NCI-H446 treated with DMSO at 0.1 percent for 48 hours (cell line): ENCODE measurements at regions not wholly inside any gene's neighbourhood (a gene's known extent, or its start where the extent isn't known, plus 50 kb on each side); places are given as distances from the start of the nearest gene placed in this dataset.
"Not testable (repeated sequence)": the region's sequence is repeated elsewhere in the genome, so short reads cannot be mapped to it uniquely, and the experiment has no call there.

Source experiments
- DNase-seq: peaks from one replicate; lab custom pipeline; 2025; lab: John Stamatoyannopoulos, UW

DNA sequence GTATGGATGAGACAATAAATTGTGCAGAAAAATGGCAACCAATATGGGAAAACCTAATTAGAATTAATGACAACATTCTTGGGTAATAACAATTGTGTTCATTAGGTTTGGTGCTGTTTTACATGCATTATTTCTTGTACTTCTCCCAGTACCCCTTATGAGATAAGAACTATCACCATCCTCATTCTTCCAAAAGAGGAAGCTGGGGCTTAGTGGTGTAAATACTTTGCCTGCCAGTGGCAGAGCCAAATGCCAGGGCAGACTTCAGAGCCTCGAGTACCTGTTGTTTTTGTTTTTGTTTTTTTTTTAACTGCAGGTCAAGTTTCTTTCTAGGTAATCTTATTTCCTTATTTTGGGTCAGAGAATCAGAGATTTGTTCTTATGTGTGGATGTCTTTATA lies 206.4 kb downstream of the RHOU start:
- DNase-seq, result no peak

DNA sequence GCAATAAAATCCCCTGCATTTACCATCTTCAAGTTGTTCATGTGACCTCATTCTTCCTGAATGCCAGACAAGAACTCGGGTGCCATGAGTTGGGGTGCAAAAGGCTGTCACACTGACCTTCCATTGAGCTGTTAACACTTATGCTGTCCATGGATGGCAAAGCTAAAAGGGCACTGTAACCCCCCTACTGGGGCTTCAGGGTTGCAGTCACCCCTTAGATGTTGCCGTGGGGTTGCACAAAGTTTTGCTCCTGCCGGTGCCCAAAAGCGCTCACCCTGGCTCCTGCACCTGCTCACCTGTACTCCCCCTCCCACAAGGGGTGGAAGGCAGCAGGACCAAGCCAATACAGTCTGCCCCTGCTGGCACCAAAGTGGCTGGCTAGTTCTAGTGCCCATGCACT lies 208.2 kb downstream of the RHOU start:
- DNase-seq, result no peak

DNA sequence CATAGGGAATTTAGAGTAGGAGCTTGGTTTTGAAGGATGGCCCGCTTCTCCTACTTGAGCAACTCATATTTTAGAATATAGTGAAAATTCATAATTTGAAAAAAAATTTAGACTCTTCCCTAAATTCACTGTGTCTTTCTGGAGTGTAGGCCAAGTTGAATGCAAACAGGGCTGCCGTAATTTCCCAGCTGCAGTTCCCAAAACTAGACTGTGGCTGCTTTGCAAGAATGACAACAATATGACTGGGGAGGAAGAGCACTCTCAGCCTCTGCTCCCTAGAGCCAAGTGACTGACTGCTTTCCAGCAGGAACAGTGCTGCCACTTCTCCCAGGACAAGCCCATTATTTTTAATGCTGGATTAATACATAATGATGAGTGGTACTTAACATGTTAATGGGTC lies 209.0 kb downstream of the RHOU start:
- DNase-seq, result no peak

DNA sequence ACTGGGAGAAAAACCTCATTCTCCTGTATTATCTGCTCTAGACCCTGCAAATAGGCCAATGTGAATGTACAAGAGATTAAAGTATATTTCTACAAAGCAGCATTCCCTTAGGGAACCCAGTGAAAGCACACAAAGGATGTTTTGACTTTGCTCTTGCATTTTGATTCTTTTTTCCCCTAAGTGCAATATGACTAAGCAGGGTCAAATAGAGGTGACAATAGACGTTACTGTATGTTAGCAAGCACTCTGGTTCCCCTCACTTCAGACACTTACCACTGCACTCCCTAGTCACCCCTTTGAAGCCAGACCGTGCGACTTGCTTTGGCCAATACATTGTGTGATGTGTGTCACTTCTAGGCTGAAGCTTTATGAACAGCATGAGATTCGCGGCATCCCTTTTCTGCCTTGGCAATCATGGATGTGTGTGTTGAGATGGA lies 209.7 kb downstream of the RHOU start:
- DNase-seq, result no peak

DNA sequence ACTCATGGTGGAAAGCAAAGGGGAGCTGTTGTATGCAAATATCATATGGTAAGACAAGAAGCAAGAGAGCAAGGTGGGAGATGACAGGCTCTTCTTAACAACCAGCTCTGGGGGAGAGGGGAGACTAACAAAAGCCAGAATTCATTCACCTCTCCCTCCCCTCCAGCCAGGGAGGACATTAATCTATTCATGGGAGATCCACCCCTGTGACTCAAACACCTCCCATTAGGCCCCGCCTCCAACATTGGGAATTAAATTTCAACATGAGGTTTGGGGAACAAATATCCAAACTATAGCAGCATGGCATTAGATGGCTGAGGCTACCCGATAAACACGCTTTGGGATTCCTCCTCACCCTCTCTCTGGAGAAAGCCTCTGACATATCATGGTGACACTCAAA lies 210.6 kb downstream of the RHOU start:
- no peak for DNase-seq

DNA sequence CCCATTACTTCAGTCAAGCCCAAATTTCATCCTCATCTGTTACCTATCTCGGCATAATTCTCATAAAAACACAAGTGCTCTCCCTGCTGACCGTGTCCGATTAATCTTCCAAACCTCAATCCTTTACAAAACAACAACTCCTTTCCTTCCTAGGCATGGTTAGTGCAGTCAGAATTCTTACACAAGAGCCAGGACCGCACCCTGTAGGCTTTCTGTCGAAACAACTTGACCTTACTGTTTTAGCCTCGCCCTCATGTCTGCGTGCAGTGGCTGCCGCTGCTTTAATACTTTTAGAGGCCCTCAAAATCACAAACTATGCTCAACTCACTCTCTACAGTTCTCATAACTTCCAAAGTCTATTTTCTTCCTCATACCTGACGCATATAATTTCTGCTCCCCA lies 214.3 kb downstream of the RHOU start:
- DNase-seq, result not testable (repeated sequence)

DNA sequence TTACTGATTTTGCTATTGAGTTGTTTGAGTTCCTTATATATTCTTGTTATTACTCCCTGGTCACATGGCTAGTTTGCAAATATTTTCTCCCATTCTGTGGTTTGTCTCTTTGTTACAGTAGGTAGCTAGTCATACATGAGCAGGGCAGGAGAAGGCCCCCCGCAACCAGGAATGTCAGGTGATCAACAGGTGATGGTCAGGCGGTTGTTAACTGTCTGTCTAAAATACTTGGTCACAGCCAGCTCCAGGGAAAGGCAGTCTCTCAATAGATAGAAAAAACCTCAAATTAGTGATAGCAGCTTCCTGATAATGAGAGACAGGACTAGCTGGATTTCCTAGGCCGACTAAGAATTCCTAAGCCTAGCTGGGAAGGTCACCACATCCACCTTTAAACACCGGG lies 217.9 kb downstream of the RHOU start:
- no peak for DNase-seq

DNA sequence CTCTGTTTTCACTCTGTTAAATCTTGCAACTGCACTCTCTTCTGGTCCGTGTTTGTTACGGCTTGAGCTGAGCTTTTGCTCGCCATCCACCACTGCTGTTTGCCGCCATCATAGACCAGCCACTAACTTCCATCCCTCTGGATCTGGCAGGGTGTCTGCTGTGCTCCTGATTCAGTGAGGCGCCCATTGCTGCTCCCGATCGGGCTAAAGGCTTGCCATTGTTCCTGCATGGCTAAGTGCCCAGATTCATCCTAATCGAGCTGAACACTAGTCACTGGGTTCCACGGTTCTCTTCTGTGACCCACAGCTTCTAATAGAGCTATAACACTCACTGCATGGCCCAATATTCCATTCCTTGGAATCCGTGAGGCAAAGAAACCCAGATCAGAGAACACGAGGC lies 218.5 kb downstream of the RHOU start:
- not testable (repeated sequence) for DNase-seq

DNA sequence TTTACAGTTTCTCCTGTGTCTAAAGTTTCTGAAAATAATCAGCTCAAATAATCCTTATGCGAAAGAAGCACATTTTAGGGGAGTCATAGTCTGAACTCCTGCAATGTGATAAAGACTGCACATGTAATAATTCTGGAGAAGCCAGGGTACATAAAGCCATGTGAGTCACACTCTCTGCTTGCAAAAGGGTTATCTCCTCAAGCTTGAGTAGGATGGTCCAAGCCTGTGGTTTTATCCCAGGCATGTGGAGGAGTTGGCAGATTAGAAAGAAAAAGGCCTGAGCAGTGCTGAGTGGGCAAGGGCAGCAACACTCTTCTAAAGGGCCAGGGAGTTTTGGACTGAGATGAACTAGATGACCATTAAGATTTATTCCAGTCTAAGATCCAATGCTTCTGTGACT lies 220.4 kb downstream of the RHOU start:
- DNase-seq, result no peak

DNA sequence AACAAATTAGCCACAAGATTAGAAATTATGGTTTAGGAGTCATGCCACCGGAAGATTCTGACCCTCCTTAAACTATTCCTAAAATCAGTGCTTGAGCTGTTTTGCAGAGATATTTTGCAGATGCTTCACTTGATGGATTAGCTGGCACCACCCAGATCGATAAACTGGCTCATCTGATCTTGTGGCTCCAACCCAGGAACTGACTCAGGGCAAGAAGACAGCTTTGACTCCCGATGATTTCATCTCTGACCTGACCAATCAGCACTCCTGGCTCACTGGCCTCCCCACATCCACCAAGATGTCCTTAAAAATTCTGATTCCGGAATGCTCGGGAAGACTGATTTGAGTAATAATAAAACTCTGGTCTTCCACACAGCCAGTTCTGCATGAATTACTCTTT lies 221.6 kb downstream of the RHOU start:
- DNase-seq, result no peak

DNA sequence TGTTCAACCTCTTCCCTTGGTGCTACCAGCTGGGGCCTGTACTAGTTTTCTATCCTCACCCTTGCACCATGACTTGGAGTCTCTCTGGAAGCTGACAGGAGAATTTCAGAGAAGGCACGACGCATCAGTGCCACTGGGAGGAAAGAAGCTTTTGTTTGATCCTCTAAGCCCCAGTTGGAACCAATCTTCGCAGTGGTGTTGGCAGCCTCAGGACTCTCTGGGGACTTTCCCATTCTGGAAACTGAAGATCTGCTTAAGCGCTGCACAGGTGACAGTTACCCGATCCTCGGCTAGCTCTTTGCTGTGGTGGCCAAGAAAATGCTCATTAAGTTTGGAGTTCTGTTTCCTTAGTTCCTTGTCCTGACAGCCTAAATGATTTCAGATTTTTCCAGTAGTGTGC lies 222.3 kb downstream of the RHOU start:
- no peak for DNase-seq

DNA sequence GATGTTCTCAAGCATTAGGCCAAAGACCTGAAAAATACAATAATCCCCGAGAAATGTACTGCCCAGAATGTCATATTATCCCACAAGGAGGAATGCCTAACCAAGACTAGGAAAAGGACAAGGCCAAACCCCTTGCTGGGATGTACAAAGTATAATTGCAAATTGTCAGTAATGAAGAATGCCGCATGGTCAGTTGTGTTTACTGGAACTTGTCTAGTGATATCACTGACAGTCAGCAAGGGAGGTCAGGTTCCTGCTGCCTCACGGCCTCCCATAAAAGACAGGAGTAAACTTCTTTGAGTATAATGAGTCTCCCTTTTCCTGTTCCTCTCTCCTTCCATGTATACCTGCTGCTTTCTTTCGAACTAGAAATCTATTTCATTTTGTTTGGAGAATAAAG lies 222.8 kb downstream of the RHOU start:
- DNase-seq, result no peak

DNA sequence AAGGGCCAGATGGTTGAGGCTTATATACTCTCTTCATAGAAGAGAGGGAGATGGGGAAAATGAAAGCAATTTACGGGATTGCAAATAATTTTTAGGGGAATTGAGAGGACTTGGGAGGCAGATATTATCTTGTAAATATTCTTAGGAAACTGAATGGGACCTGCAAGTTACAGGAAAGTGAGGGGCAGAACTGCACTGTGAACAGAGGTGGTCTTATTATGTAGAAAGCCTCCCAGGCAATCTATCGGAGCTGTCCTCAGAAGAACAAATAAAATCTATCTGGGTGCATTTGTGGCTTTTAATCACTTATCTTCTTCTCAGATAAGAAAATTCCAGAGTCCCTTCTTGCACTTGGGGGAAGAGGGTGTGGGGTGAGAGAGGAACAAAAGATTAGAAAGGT lies 223.5 kb downstream of the RHOU start:
- DNase-seq, result no peak

DNA sequence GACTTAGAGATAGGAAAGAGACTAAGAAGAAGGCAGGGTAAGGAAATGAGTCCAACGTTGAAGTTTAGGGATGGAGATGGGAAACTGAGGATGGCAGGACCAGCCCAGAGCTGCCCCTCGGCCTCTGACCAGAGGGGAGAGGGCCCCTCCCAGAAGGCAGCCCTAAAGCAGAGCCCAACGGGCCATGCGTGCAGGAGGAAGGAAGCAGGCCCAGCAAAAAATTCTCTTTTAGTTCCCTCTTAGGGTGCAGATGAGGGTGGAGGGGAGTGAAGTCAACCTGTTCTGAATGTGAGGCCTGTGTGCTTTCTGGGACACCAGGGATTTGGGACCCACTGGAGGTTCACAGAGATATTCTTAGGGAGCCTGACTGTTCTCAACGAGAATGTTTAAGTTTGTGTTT lies 225.4 kb downstream of the RHOU start:
- DNase-seq, result no peak

DNA sequence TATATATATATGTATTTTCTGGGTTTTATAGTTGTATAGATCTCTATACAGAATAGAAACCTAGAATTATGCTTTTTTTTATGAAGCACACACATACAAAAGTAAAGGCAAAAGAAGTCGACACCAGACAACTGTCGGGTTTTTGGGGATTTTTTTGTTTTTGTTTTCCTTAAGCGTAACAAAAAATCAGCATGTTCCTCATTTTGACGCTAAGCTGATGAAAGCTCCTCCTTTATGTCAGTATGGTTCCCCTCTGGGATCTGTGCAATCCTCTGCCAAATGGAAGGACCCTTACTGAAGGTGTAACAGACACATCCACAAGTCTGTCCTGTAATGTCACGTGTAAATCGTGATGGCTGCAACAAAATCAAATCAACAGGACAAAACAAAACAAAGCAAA lies 226.2 kb downstream of the RHOU start:
- no peak for DNase-seq

DNA sequence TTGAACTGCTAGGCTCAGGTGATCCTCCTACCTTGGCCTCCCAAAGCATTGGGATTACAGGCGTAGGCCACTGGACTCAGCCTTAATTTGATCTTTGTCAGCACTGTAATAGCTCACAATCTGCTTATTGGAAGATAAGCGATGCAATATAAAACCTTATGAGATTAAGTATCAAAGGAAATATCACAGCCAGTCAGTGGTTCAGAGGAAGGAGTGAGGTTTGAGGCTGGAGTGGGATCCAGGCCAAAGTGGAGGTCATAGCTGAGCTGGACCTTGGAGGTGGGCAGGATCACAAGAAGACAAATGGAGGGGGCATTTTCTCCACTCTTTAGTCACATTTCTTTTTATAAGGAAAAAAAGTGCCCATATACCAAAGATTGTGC lies 228.5 kb downstream of the RHOU start:
- no peak for DNase-seq

DNA sequence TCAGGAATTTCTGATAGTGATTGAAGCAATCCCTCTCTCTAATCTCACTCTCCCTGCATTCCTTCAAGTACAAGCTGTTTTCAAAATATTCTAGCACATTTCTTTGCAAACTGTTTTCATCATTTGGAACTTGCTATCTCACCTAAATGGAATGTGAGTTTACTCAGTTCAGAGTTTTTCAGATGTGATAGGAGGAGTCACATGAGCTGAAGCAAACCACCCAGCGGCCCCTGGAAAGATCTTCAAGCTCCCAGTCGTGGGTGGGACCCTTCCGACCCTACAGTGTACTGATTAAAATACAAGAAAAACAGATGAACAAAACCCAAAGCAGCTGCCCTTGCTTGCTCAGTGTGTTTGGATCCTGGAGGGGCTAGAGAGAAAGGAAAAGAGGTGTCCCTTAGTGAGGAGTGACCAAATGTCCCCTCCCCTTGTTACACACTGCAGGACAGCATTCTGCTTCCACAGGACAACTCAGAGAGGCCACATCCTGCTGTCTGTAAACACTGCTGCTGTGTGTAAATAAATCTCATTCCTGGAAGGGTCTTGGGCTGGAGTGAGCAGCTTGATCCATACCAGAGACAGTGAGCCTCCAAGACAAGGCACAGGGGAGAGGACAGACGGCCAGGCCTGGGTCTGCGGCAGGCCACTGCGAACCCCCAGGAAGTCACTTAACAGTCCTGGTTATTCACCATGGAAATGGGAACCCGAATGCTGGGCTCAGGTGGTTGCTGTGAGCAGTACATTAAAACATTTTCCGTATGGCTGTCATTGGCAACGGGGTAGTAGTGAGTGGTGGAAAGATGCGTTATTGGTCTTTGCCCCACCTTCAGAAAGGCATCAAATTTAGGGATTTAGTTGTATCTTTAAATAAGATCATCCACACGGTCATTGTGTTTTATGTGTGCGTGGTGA lies 229.2 kb downstream of the RHOU start:
- DNase-seq, result no peak

DNA sequence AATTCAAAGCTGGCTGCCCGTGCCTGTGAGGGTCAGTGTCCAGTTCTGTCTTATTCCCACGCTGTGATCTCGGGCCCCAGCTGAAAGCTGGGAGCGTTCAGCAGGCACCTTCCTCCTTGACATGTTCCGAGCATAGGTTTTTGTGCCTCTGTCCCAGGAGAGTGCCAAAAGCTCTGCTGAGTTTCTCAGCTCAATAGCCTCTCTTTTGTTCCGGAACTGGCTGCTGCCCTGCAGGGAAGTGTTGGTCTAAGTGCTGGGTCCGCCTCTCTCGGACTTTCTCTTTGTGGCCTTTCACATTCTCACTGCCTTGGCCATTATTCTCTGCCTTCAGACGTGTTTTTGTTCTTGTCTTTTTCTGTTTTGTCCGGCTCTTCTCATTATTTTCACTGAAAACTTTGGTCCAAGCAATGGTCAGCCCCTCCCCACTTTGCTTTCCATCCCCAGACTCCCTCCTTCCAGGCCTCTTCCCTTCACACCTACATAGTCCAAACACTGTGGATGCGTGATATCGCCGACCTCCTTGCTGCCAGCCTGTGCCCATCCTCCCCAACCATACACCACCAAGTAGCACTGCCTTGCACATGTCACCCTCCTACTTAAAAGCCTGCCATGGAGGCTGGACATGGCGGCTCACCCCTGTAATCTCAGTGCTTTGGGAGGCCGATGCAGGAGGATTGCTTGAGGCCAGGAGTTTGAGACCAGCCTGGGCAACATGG lies 233.8 kb downstream of the RHOU start:
- no peak for DNase-seq

DNA sequence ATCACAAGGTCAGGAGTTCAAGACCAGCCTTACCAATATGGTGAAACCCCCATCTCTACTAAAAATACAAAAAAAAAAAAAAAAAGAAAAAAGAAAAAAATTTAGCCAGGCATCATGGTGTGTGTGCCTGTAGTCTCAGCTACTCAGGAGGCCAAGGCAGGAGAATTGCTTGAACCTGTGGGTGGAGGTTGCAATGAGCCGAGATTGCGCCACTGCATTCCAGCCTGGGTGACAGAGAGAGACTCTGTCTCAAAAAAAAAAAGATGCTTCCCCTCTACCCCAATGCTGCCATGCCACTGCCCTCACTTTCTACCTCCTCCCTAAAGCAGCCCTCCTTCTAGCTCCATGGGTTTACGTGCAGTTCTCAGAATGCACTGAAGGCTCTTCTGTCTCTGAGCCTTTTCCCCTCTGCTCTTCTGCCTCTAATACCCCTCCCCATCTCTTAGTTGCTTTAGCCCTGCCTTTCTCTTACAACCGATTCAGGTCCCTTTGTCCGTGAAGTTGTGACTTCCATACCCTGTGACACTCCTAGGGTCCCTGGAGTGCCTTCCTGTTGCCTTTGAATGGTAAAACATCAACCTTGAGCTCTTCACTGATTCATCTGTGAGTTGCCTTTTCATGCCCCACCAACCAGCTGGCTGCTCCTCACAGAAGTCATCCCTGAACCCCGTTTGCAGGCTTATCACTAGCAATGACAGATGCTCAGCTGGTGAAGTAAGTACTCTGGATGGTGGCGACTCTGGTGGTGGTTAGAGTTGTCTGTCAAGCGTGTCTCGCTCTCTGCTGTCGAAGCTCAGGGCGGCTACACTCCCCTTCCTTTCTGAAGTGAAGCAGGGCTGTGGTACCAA lies 234.9 kb downstream of the RHOU start:
- DNase-seq, result no peak

DNA sequence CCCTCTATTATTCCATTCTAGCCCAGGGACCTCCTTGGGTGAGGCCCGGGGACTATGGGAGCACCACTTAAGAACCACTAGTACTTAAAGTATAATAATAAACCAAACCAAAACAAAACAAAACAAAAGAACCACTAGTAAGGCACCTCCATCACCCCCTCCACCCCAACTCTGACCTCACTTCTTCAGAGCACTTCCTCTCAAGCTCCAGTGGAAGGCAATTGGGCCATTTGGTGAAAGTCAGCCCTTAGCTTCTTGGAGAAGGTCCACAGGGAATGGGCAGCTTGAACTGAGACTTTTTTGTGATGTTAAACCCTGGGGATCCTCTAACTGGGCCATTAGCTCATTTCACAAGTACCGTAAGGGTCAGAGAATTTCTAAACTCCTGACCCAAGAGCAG lies 237.3 kb downstream of the RHOU start:
- no peak for DNase-seq

DNA sequence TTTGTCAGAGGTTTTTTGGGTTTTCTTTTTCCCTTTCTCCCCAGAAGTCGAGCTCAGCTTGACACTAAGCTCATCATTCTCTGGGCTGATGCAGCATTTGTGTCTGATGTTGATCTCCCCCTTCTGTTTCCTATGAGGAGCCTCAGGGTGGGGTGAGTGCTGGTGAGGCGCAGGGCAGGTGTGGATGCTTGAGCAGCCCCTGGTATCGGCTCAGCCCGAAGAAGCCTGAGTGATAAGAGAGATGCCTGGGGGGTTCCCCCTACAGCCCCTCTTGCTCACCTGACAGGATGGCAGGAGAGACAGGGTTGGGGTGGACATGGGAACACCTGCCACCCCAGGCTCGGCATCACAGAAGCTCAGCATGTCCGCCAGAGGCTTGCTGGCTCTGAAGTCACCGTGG lies 239.0 kb downstream of the RHOU start:
- DNase-seq, result no peak

DNA sequence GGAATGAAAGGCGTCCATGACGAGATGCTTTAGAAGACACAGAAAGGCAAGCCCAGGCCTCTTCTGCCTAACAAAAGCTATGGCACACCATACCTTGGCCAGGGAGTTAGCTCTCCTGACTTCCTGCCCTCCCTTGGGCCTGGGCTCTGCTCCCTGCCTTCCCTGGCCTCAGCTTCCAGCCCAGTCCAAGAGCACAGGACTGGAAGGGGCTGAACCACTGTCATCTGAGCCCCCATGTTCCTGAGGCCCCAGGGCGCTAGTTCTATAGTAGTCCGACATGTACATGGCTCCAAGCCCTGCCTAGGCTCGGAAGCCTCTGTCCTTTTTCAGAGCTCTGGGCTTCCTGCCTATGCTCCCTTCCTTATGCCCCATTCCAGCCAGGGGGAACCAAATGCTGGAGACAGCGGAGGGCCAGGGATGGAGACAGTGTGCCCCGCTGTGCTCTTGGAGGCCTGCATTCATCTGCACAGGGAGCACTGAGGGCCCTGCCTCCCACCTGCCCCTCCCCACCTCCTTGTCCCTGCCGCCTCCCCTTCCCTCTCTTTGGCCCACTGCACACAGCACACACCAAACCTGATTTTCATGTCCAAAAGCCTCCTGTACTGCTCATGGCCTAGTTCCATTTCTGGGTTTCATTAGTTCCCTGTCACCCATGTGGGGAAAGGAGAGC lies 240.1 kb downstream of the RHOU start:
- no peak for DNase-seq
